WTC11 (cell line): ENCODE measurements at regions not wholly inside any gene's neighbourhood (a gene's known extent, or its start where the extent isn't known, plus 50 kb on each side); places are given as distances from the start of the nearest gene placed in this dataset.

Experiments
- ATAC-seq: fragments of 200-7000 bp; cut with Tn5 transposase; 2 replicates; pipeline ENCODE4 v1.10.0; 2021; ENCODE audit warnings: mild to moderate bottlenecking, moderate library complexity
- CTCF ChIA-PET: fragments of 300-600 bp; sonication (Branson Sonifier 250); formaldehyde crosslinking; loops from one replicate; lab custom pipeline; 2021; ENCODE audit warnings: antibody characterized with exemption; lab: Charles Lee
- POLR2A ChIA-PET: fragments of 350-600 bp; sonication (Branson Sonifier 250); formaldehyde crosslinking; loops from one replicate; lab custom pipeline; 2021; ENCODE audit warnings: antibody characterized with exemption; lab: Charles Lee
- DNase-seq: peaks from one replicate; pipeline ENCODE4 v3.0.0; 2021; ENCODE audit warnings: low spot score
- H3K27ac Mint-ChIP-seq: 2 replicates; pipeline ENCODE4 v1.8.0; 2021; ENCODE audit warnings: mixed read lengths
- H3K27me3 Mint-ChIP-seq: 2 replicates; pipeline ENCODE4 v1.8.0; 2021; ENCODE audit warnings: low read depth, mild to moderate bottlenecking, moderate library complexity, mixed read lengths
- H3K36me3 Mint-ChIP-seq: 2 replicates; pipeline ENCODE4 v1.8.0; 2021; ENCODE audit warnings: mixed read lengths
- H3K4me1 Mint-ChIP-seq: 2 replicates; pipeline ENCODE4 v1.8.0; 2022; ENCODE audit warnings: mixed read lengths
- H3K4me3 Mint-ChIP-seq: 2 replicates; pipeline ENCODE4 v1.8.0; 2021; ENCODE audit warnings: mild to moderate bottlenecking, moderate library complexity, mixed read lengths
- H3K9me3 Mint-ChIP-seq: 2 replicates; pipeline ENCODE4 v1.8.0; 2021; ENCODE audit warnings: mixed read lengths
- ATF1 ChIP-seq: sonication (generic); formaldehyde crosslinking; IDR thresholded peaks from 2 replicates; pipeline ENCODE4 v1.8.1; 2023; ENCODE audit warnings: mild to moderate bottlenecking, moderate library complexity, missing genetic modification reagents
- CREB1 ChIP-seq: sonication (generic); formaldehyde crosslinking; IDR thresholded peaks from 2 replicates; pipeline ENCODE4 v1.8.0; 2023; ENCODE audit warnings: mild to moderate bottlenecking, missing genetic modification reagents
- ELF4 ChIP-seq: sonication (generic); formaldehyde crosslinking; IDR thresholded peaks from 2 replicates; pipeline ENCODE4 v1.8.1; 2022; ENCODE audit warnings: low read depth, mild to moderate bottlenecking, moderate library complexity, missing genetic modification reagents
- EMX1 ChIP-seq: fragments of 250-450 bp; sonication (Bioruptor Pico); IDR thresholded peaks from 2 replicates; pipeline ENCODE4 v1.8.0; 2021; ENCODE audit warnings: mild to moderate bottlenecking
- ESRRA ChIP-seq: sonication (generic); formaldehyde crosslinking; IDR thresholded peaks from 2 replicates; pipeline ENCODE4 v1.8.1; 2022; ENCODE audit warnings: mild to moderate bottlenecking, missing genetic modification reagents, borderline replicate concordance
- FOXJ3 ChIP-seq: sonication (generic); formaldehyde crosslinking; IDR thresholded peaks from 2 replicates; pipeline ENCODE4 v1.9.0; 2021; ENCODE audit warnings: missing genetic modification reagents, mild to moderate bottlenecking, borderline replicate concordance
- GTF2I ChIP-seq: fragments of 250-450 bp; sonication (Bioruptor Pico); conservative IDR thresholded peaks from 2 replicates; pipeline ENCODE4 v1.4.0; 2021; ENCODE audit warnings: mild to moderate bottlenecking
- NFE2L1 ChIP-seq: sonication (generic); formaldehyde crosslinking; IDR thresholded peaks from 2 replicates; pipeline ENCODE4 v1.8.1; 2023; ENCODE audit warnings: missing genetic modification reagents
- NFYB ChIP-seq: sonication (generic); formaldehyde crosslinking; conservative IDR thresholded peaks from 2 replicates; pipeline ENCODE4 v1.8.0; 2022; ENCODE audit warnings: low read depth, missing genetic modification reagents
- NR1H2 ChIP-seq: sonication (generic); formaldehyde crosslinking; IDR thresholded peaks from 2 replicates; pipeline ENCODE4 v1.9.0; 2021; ENCODE audit warnings: mild to moderate bottlenecking, moderate library complexity, missing genetic modification reagents
- PRRX2 ChIP-seq: fragments of 250-450 bp; sonication (Bioruptor Pico); IDR thresholded peaks from 2 replicates; pipeline ENCODE4 v1.8.0; 2021; ENCODE audit warnings: mild to moderate bottlenecking
- RORB ChIP-seq: fragments of 250-450 bp; sonication (Bioruptor Pico); IDR thresholded peaks from 2 replicates; pipeline ENCODE4 v1.9.0; 2021; ENCODE audit warnings: mild to moderate bottlenecking
- SOX15 ChIP-seq: fragments of 250-450 bp; sonication (Bioruptor Pico); IDR thresholded peaks from 2 replicates; pipeline ENCODE4 v1.9.0; 2021; ENCODE audit warnings: mild to moderate bottlenecking
- TCF7 ChIP-seq: sonication (generic); formaldehyde crosslinking; IDR thresholded peaks from 2 replicates; pipeline ENCODE4 v1.8.0; 2022; ENCODE audit warnings: mild to moderate bottlenecking, low read depth, missing genetic modification reagents, moderate library complexity
- ZNF121 ChIP-seq: sonication (generic); formaldehyde crosslinking; IDR thresholded peaks from 2 replicates; pipeline ENCODE4 v1.8.0; 2023; ENCODE audit warnings: missing genetic modification reagents
- ZNF263 ChIP-seq: sonication (generic); formaldehyde crosslinking; IDR thresholded peaks from 2 replicates; pipeline ENCODE4 v1.8.1; 2022; ENCODE audit warnings: low read depth, mild to moderate bottlenecking, moderate library complexity, missing genetic modification reagents
- ZNF396 ChIP-seq: fragments of 250-450 bp; sonication (Bioruptor Pico); IDR thresholded peaks from 2 replicates; pipeline ENCODE4 v1.8.0; 2021; ENCODE audit warnings: mild to moderate bottlenecking, moderate library complexity, borderline replicate concordance
- ZNF423 ChIP-seq: fragments of 250-450 bp; sonication (Bioruptor Pico); IDR thresholded peaks from 2 replicates; pipeline ENCODE4 v2.1.2; 2022; ENCODE audit warnings: mild to moderate bottlenecking, moderate library complexity
- TF ChIP-seq, protein P1 (sequence below): sonication (generic); formaldehyde crosslinking; conservative IDR thresholded peaks from 2 replicates; pipeline ENCODE4 v1.8.1; 2023; ENCODE audit warnings: mild to moderate bottlenecking, low read depth, missing genetic modification reagents, moderate library complexity
- TF ChIP-seq, protein P2 (sequence below): sonication (generic); formaldehyde crosslinking; IDR thresholded peaks from 2 replicates; pipeline ENCODE4 v1.8.1; 2022; ENCODE audit warnings: mild to moderate bottlenecking, moderate library complexity, missing genetic modification reagents
- TF ChIP-seq, protein P3 (sequence below): sonication (generic); formaldehyde crosslinking; IDR thresholded peaks from 2 replicates; pipeline ENCODE4 v1.8.0; 2022; ENCODE audit warnings: mild to moderate bottlenecking, missing genetic modification reagents
- TF ChIP-seq, protein P4 (sequence below): sonication (generic); formaldehyde crosslinking; IDR thresholded peaks from 2 replicates; pipeline ENCODE4 v1.8.1; 2023; ENCODE audit warnings: mild to moderate bottlenecking, missing genetic modification reagents, moderate library complexity
- TF ChIP-seq, protein P5 (sequence below): fragments of 250-450 bp; sonication (Bioruptor Pico); IDR thresholded peaks from 2 replicates; pipeline ENCODE4 v1.9.0; 2021; ENCODE audit warnings: mild to moderate bottlenecking
- TF ChIP-seq, protein P6 (sequence below): sonication (generic); formaldehyde crosslinking; IDR thresholded peaks from 2 replicates; pipeline ENCODE4 v1.8.1; 2023; ENCODE audit warnings: mild to moderate bottlenecking, moderate library complexity, missing genetic modification reagents
- TF ChIP-seq, protein P7 (sequence below): fragments of 250-450 bp; sonication (Bioruptor Pico); IDR thresholded peaks from 2 replicates; pipeline ENCODE4 v1.9.0; 2021; ENCODE audit warnings: moderate library complexity, mild to moderate bottlenecking, inconsistent platforms, borderline replicate concordance
- TF ChIP-seq, protein P8 (sequence below): fragments of 250-450 bp; sonication (Bioruptor Pico); IDR thresholded peaks from 2 replicates; pipeline ENCODE4 v1.8.0; 2021; ENCODE audit warnings: mild to moderate bottlenecking
- TF ChIP-seq, protein P9 (sequence below): sonication (generic); formaldehyde crosslinking; IDR thresholded peaks from 2 replicates; pipeline ENCODE4 v1.8.1; 2022; ENCODE audit warnings: mild to moderate bottlenecking, missing genetic modification reagents, moderate library complexity, borderline replicate concordance

DNA sequence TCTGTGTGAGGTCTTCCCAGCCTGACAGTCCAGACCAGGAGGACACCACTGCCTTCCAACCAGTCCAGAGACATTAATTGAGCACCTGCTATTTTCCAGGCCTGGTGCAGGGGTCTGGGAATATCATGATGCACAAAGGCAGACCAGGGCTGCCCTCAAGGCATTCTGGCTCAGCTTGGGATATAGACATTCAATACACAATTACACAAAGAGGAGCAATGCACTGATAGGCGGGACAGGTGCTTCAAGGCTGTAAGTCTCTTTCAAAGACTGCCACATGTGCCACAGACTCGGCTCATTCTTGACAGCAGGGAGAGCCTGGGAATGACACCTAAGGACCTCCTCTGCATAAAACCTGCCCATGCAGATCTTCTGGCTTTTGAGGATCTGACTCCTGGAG lies 158.6 kb downstream of the C5orf15 start (continued):
- TF ChIP-seq, protein P1, sequence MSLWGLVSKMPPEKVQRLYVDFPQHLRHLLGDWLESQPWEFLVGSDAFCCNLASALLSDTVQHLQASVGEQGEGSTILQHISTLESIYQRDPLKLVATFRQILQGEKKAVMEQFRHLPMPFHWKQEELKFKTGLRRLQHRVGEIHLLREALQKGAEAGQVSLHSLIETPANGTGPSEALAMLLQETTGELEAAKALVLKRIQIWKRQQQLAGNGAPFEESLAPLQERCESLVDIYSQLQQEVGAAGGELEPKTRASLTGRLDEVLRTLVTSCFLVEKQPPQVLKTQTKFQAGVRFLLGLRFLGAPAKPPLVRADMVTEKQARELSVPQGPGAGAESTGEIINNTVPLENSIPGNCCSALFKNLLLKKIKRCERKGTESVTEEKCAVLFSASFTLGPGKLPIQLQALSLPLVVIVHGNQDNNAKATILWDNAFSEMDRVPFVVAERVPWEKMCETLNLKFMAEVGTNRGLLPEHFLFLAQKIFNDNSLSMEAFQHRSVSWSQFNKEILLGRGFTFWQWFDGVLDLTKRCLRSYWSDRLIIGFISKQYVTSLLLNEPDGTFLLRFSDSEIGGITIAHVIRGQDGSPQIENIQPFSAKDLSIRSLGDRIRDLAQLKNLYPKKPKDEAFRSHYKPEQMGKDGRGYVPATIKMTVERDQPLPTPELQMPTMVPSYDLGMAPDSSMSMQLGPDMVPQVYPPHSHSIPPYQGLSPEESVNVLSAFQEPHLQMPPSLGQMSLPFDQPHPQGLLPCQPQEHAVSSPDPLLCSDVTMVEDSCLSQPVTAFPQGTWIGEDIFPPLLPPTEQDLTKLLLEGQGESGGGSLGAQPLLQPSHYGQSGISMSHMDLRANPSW, result no peak
- TF ChIP-seq CREB1 (no peak), NFYB (CRISPR knock-in tag) (no peak)
- TF ChIP-seq, all 79 proteins: peak for 0

DNA sequence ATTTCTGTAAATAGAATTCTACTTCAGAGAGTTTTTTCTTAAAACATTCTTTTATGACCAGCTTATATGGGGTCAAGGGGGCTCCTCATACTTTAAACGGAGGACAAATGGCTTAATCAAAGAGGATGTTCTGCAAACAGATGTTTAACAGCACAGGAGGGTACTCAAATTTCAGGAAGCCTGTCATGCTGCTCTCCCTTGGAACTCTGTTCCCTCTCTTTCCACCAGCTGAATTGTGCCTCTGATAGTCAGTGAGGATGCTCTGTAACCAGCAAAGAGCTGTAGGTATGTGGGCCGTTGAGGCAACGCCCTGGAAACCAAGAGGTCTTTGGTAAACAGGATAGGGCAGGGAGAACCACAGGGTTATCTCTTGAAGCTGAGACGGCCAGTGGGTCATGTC lies 161.1 kb downstream of the C5orf15 start:
- POLR2A ChIA-PET, result no interaction called here

DNA sequence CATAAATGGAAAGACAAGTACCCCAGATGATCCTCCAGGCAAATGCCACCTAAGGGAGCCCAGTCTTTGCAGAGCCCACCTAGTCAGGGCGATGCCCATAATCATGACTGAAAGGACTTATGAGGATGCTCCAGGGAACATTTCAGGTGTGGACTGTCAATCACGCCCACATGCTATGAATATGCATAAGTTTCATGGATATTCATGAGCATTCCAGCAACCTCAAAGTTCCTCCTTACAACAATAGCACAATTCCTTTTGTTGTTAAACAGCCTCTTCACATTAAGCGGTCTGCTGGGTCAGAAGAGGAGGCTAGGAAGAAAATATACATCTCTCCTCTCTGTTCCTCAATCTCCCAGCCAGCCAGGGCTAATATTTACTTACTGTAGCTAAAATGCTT lies 161.6 kb downstream of the C5orf15 start:
- H3K27ac Mint-ChIP-seq, result no peak overlapping the region
- H3K36me3 Mint-ChIP-seq, result no peaks in the 10 kb centered on the region
- no peak overlapping the region for H3K4me3 Mint-ChIP-seq
- ATAC-seq (no peak), DNase-seq (no peak)
- H3K4me1 Mint-ChIP-seq, result peaks cover 11% of the 10 kb centered on the region
- peaks cover 16% of the 10 kb centered on the region for H3K9me3 Mint-ChIP-seq
- POLR2A ChIA-PET, result no interaction called here
- CTCF ChIA-PET, result interaction anchor here (1.2 kb wide), 1 partner anchor 52 kb away, joined by 3 read pairs; no protein-coding TSS in a partner anchor
- H3K27me3 Mint-ChIP-seq, result peaks cover 5% of the 10 kb centered on the region; the same call in 1 of the 2 replicates
- TF ChIP-seq TCF7 (CRISPR knock-in tag) (no peak), FOXJ3 (CRISPR knock-in tag) (no peak), GTF2I (CRISPR knock-in tag) (no peak), ZNF423 (CRISPR knock-in tag) (no peak), ZNF121 (CRISPR knock-in tag) (no peak), ELF4 (CRISPR knock-in tag) (no peak), PRRX2 (CRISPR knock-in tag) (no peak), NFYB (CRISPR knock-in tag) (no peak)
- TF ChIP-seq, protein P2, sequence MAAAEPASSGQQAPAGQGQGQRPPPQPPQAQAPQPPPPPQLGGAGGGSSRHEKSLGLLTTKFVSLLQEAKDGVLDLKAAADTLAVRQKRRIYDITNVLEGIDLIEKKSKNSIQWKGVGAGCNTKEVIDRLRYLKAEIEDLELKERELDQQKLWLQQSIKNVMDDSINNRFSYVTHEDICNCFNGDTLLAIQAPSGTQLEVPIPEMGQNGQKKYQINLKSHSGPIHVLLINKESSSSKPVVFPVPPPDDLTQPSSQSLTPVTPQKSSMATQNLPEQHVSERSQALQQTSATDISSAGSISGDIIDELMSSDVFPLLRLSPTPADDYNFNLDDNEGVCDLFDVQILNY (CRISPR knock-in tag), result no peak
- TF ChIP-seq, protein P3, sequence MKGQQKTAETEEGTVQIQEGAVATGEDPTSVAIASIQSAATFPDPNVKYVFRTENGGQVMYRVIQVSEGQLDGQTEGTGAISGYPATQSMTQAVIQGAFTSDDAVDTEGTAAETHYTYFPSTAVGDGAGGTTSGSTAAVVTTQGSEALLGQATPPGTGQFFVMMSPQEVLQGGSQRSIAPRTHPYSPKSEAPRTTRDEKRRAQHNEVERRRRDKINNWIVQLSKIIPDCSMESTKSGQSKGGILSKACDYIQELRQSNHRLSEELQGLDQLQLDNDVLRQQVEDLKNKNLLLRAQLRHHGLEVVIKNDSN (CRISPR knock-in tag), result no peak
- TF ChIP-seq, protein P4, sequence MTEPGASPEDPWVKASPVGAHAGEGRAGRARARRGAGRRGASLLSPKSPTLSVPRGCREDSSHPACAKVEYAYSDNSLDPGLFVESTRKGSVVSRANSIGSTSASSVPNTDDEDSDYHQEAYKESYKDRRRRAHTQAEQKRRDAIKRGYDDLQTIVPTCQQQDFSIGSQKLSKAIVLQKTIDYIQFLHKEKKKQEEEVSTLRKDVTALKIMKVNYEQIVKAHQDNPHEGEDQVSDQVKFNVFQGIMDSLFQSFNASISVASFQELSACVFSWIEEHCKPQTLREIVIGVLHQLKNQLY (CRISPR knock-in tag), result no peak

More for the DNA sequence above, 161.1 kb downstream of the C5orf15 start:
- H3K4me3 Mint-ChIP-seq, result no peak overlapping the region
- H3K27ac Mint-ChIP-seq, result no peak overlapping the region
- peaks cover 11% of the 10 kb centered on the region for H3K4me1 Mint-ChIP-seq
- no peak; the same call in 1 of the 2 replicates for ATAC-seq
- H3K27me3 Mint-ChIP-seq, result peaks cover 5% of the 10 kb centered on the region; the same call in 1 of the 2 replicates
- TF ChIP-seq EMX1 (CRISPR knock-in tag), result no peak
- no peak for TF ChIP-seq SOX15 (CRISPR knock-in tag)
- TF ChIP-seq, protein P5, sequence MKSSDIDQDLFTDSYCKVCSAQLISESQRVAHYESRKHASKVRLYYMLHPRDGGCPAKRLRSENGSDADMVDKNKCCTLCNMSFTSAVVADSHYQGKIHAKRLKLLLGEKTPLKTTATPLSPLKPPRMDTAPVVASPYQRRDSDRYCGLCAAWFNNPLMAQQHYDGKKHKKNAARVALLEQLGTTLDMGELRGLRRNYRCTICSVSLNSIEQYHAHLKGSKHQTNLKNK, result no peak
- no peak for TF ChIP-seq ESRRA
- no peak for TF ChIP-seq FOXJ3 (CRISPR knock-in tag)
- TF ChIP-seq, protein P6, sequence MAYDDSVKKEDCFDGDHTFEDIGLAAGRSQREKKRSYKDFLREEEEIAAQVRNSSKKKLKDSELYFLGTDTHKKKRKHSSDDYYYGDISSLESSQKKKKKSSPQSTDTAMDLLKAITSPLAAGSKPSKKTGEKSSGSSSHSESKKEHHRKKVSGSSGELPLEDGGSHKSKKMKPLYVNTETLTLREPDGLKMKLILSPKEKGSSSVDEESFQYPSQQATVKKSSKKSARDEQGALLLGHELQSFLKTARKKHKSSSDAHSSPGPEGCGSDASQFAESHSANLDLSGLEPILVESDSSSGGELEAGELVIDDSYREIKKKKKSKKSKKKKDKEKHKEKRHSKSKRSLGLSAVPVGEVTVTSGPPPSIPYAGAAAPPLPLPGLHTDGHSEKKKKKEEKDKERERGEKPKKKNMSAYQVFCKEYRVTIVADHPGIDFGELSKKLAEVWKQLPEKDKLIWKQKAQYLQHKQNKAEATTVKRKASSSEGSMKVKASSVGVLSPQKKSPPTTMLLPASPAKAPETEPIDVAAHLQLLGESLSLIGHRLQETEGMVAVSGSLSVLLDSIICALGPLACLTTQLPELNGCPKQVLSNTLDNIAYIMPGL (CRISPR knock-in tag), result no peak
- no peak for TF ChIP-seq CREB1
- TF ChIP-seq, protein P7, sequence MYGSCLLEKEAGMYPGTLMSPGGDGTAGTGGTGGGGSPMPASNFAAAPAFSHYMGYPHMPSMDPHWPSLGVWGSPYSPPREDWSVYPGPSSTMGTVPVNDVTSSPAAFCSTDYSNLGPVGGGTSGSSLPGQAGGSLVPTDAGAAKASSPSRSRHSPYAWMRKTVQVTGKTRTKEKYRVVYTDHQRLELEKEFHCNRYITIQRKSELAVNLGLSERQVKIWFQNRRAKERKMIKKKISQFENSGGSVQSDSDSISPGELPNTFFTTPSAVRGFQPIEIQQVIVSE (CRISPR knock-in tag), result no peak
- TF ChIP-seq, protein P8, sequence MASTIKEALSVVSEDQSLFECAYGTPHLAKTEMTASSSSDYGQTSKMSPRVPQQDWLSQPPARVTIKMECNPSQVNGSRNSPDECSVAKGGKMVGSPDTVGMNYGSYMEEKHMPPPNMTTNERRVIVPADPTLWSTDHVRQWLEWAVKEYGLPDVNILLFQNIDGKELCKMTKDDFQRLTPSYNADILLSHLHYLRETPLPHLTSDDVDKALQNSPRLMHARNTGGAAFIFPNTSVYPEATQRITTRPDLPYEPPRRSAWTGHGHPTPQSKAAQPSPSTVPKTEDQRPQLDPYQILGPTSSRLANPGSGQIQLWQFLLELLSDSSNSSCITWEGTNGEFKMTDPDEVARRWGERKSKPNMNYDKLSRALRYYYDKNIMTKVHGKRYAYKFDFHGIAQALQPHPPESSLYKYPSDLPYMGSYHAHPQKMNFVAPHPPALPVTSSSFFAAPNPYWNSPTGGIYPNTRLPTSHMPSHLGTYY (CRISPR knock-in tag), result no peak
- TF ChIP-seq ATF1 (CRISPR knock-in tag), result no peak
- no peak for TF ChIP-seq NFYB (CRISPR knock-in tag)
- no peak for TF ChIP-seq ZNF263 (CRISPR knock-in tag)
- no peak for TF ChIP-seq NR1H2
- no peak for TF ChIP-seq NFE2L1 (CRISPR knock-in tag)
- TF ChIP-seq RORB, result no peak
- no peak for TF ChIP-seq ZNF121 (CRISPR knock-in tag)
- TF ChIP-seq ZNF396 (CRISPR knock-in tag), result no peak
- TF ChIP-seq, protein P9, sequence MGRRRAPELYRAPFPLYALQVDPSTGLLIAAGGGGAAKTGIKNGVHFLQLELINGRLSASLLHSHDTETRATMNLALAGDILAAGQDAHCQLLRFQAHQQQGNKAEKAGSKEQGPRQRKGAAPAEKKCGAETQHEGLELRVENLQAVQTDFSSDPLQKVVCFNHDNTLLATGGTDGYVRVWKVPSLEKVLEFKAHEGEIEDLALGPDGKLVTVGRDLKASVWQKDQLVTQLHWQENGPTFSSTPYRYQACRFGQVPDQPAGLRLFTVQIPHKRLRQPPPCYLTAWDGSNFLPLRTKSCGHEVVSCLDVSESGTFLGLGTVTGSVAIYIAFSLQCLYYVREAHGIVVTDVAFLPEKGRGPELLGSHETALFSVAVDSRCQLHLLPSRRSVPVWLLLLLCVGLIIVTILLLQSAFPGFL (CRISPR knock-in tag), result no peak
- TF ChIP-seq, all 79 proteins: peak for 0
- Mint-ChIP-seq H3K9me3 (peaks cover 16% of the 10 kb centered on the region), H3K36me3 (no peaks in the 10 kb centered on the region)
- DNase-seq, result no peak
- CTCF ChIA-PET, result interaction anchor here (0.9 to 1.2 kb wide), 2 partner anchors 10 to 52 kb away, joined by 3 read pairs; no protein-coding TSS in a partner anchor
